ENCODE measurements at regions not wholly inside any gene's neighbourhood (a gene's known extent, or its start where the extent isn't known, plus 50 kb on each side); places are given as distances from the start of the nearest gene placed in this dataset.

GRCh38 chr11:15705891-15706290 is 591.2 kb downstream of the INSC start:
- no peak overlapping the region for H3K27ac ChIP-seq
- no peaks in the 10 kb centered on the region for H3K36me3 ChIP-seq
- intact Hi-C loops (cut with DNase I; ENCODE audit: low total_unique reads) (no loop called here), in situ Hi-C loops (cut with MboI; ENCODE audit: low pct_ligation_motif_present in 1 of 4, low pct_unique_long_range_greater_than_20kb in 1 of 4, low sequenced_read_pairs in 3 of 4) (no loop called here)
- H3K4me1 ChIP-seq, result peaks cover 0 to 3% (median 0%) of the 10 kb centered on the region in 4 donors
- H3K4me3 ChIP-seq, result no peak overlapping the region
- H3K9me3 ChIP-seq, result no peaks in the 10 kb centered on the region
- DNase-seq, result no peak
- H3K27me3 ChIP-seq, result no peaks in the 10 kb centered on the region
- TF ChIP-seq POLR2AphosphoS5 (IDR thresholded peaks at IDR 0.05) (no peak), EP300 (IDR thresholded peaks at IDR 0.05; ENCODE audit: low read depth) (no peak), CTCF (IDR thresholded peaks at IDR 0.05) (no peak)
- 73 to 84% methylated on average over 4 to 5 of the region's 5 CpGs for WGBS, 2 donors (ENCODE audit: low coverage in 1 of 2)

GRCh38 chr11:15707194-15707593 is 592.5 kb downstream of the INSC start:
- H3K4me1 ChIP-seq, result peaks cover 0 to 3% (median 0%) of the 10 kb centered on the region in 4 donors
- H3K27me3 ChIP-seq, result no peaks in the 10 kb centered on the region
- DNase-seq, result no peak
- no peaks in the 10 kb centered on the region for H3K9me3 ChIP-seq
- intact Hi-C loops (cut with DNase I; ENCODE audit: low total_unique reads) (no loop called here), in situ Hi-C loops (cut with MboI; ENCODE audit: low pct_ligation_motif_present in 1 of 4, low pct_unique_long_range_greater_than_20kb in 1 of 4, low sequenced_read_pairs in 3 of 4) (no loop called here)
- H3K27ac ChIP-seq, result no peak overlapping the region
- no peak overlapping the region for H3K4me3 ChIP-seq
- TF ChIP-seq POLR2AphosphoS5 (IDR thresholded peaks at IDR 0.05), result no peak
- TF ChIP-seq EP300 (IDR thresholded peaks at IDR 0.05; ENCODE audit: low read depth), result no peak
- no peak for TF ChIP-seq CTCF (IDR thresholded peaks at IDR 0.05)
- TF ChIP-seq POLR2A (IDR thresholded peaks at IDR 0.05), result no peak
- 67% methylated on average over 1 of the region's 1 CpG; no CpG with 5 or more reads in 1 of the 2 donors for WGBS, 2 donors (ENCODE audit: low coverage in 1 of 2)
- H3K36me3 ChIP-seq, result no peaks in the 10 kb centered on the region

DNA sequence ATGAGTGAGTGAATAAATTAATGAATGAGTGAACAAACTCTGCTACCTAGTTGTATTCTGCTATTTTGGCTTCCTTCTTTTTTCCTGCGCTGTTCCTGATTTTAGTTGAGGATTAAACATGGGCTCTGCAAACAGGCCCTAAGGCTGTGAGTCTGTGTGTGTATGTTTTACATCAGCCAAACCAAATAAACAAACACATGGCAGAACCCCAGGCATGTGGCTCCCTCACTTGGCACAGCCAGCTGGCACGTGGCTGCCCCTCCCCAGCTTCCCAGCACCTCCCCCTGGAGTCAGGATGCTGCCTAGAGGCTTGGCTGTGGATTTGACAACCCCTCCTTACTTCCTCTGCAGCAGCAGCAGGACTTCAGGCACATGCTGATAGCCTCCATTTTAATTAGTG is 593.2 kb downstream of the INSC start:
- H3K27me3 ChIP-seq, result no peaks in the 10 kb centered on the region
- TF ChIP-seq POLR2A (IDR thresholded peaks at IDR 0.05), result no peak
- TF ChIP-seq POLR2AphosphoS5 (IDR thresholded peaks at IDR 0.05), result no peak
- TF ChIP-seq EP300 (IDR thresholded peaks at IDR 0.05; ENCODE audit: low read depth), result no peak
- no peak for TF ChIP-seq CTCF (IDR thresholded peaks at IDR 0.05)
- H3K9me3 ChIP-seq, result no peaks in the 10 kb centered on the region
- H3K4me1 ChIP-seq, result peaks cover 0 to 3% (median 0%) of the 10 kb centered on the region in 4 donors
- H3K4me3 ChIP-seq, result no peak overlapping the region
- peak; percentile 17 for DNase-seq
- intact Hi-C loops (cut with DNase I; ENCODE audit: low total_unique reads), result no loop called here
- whole genome bisulfite sequencing, 2 donors (ENCODE audit: low coverage in 1 of 2), result 0 to 26% methylated on average over 1 to 2 of the region's 2 CpGs
- in situ Hi-C loops (cut with MboI; ENCODE audit: low pct_ligation_motif_present in 1 of 4, low pct_unique_long_range_greater_than_20kb in 1 of 4, low sequenced_read_pairs in 3 of 4), result no loop called here
- H3K36me3 ChIP-seq, result no peaks in the 10 kb centered on the region
- no peak overlapping the region for H3K27ac ChIP-seq

DNA sequence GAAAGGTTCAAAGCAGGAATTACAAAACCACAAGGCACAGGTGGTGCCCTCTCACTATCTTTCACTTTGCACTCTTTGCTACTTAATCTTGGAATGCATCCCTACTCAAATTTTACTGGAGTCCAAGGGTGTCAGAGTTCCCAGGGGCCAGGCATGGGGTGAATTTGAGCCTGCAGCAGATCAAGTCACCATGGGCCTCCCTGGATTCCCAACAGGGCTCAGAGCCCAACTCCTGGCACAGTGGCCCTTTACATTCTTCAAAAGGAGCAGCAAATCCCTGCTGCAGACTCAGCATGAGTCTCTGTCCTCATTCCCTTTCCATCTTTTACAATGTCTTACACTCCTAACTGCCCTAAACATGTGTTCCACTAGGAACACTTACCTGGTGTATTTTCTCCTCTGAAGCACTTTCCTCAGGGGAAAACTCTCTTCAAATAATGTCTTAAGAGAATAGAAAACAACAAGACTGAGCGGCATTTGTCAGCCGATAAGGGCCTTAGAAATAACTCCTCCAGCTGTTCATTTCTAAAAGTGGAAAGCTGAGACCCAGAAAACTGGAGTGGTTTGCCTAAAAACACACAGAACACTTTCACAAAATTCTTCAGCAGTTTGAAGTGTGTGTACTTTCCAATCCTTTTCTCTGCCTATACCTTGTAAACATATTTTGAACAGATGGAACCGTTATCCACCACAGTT is 596.0 kb downstream of the INSC start:
- H3K4me3 ChIP-seq, result no peak overlapping the region
- DNase-seq, result no peak
- H3K27ac ChIP-seq, result no peak overlapping the region
- TF ChIP-seq POLR2A (IDR thresholded peaks at IDR 0.05) (no peak), POLR2AphosphoS5 (IDR thresholded peaks at IDR 0.05) (no peak), EP300 (IDR thresholded peaks at IDR 0.05; ENCODE audit: low read depth) (no peak), CTCF (IDR thresholded peaks at IDR 0.05) (no peak)
- 71 to 76% methylated on average over 2 to 3 of the region's 3 CpGs for whole genome bisulfite sequencing, 2 donors (ENCODE audit: low coverage in 1 of 2)
- no peaks in the 10 kb centered on the region for H3K9me3 ChIP-seq
- no peaks in the 10 kb centered on the region for H3K36me3 ChIP-seq
- in situ Hi-C loops (cut with MboI; ENCODE audit: low pct_ligation_motif_present in 1 of 4, low pct_unique_long_range_greater_than_20kb in 1 of 4, low sequenced_read_pairs in 3 of 4), result no loop called here
- intact Hi-C loops (cut with DNase I; ENCODE audit: low total_unique reads), result no loop called here
- H3K27me3 ChIP-seq, result no peaks in the 10 kb centered on the region
- peaks cover 0 to 3% (median 0%) of the 10 kb centered on the region in 4 donors for H3K4me1 ChIP-seq
